Gastroesophageal sphincter (tissue), 3 donors: ENCODE measurements at regions not wholly inside any gene's neighbourhood (a gene's known extent, or its start where the extent isn't known, plus 50 kb on each side); places are given as distances from the start of the nearest gene placed in this dataset.

Experiments used
- CTCF ChIP-seq, 4 experiments: fragments of 200-600 bp in 2 of 4; fragments of 450-650 bp in 2 of 4; sonication (generic) in 1 of 4; IDR thresholded peaks; one replicate each; pipeline ENCODE4 v1.5.1; 2017 to 2019; ENCODE audit warnings: antibody characterized with exemption in 4 of 4, mild to moderate bottlenecking in 2 of 4, moderate library complexity in 2 of 4
- EP300 ChIP-seq: sonication (generic); formaldehyde crosslinking; IDR thresholded peaks from one replicate; pipeline ENCODE4 v1.6.1; 2017; ENCODE audit warnings: antibody characterized with exemption, mild to moderate bottlenecking
- POLR2A ChIP-seq, 2 donors: fragments of 450-650 bp; IDR thresholded peaks; one replicate each; pipeline ENCODE4 v1.6.1; 2017; ENCODE audit warnings: antibody characterized with exemption in 2 of 2, mild to moderate bottlenecking in 2 of 2, moderate library complexity in 1 of 2
- POLR2AphosphoS5 ChIP-seq: sonication (generic); formaldehyde crosslinking; IDR thresholded peaks from one replicate; pipeline ENCODE4 v1.6.1; 2017; ENCODE audit warnings: antibody characterized with exemption

DNA sequence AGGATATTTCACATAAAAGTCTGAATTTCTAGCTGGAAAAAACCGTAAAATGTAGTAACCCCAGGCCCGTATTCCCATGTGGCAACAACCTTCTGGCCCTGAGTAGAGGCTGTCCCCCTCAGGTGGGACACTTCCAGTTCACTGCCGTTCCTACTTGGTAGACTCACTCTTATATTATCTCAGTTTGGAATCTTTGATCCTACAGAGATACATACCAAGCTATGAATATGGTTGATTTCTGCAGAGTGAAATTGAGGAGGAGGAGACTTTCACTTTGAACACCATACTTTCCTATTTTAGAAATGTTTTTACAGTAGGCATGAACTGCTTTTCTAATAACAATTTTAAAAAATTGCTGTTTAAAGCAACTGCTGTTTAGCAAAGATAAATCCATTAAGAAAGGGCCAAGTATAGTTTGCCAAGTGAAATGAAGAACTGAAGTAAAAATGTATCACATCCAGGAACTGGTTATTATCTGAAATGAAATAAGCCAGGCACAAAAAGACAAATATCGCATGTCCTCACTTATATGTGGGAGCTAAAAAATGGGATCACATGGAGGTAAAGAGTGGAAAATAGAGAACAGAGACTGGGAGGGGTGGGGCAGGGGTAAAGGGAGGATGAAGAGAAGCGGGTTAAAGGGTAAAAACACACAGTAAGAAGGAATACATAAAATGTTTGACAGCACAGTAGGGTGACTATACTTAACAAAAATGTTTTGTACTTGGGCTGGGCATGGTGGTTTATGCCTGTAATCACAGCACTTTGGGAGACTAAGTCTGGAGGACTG is 92.8 kb upstream of the METAP2 start:
- TF ChIP-seq CTCF (IDR thresholded peaks at IDR 0.05): peak in 1 of 4 experiments; percentile 12
- no peak for TF ChIP-seq POLR2A (IDR thresholded peaks at IDR 0.05)
- TF ChIP-seq POLR2AphosphoS5: peak; percentile 87
- no peak for TF ChIP-seq EP300
